ENCODE measurements at regions not wholly inside any gene's neighbourhood (a gene's known extent, or its start where the extent isn't known, plus 50 kb on each side); places are given as distances from the start of the nearest gene placed in this dataset.

GRCh38 chr1:178030467-178030866 is 60.6 kb upstream of the SEC16B start:
- Histone ChIP-seq H3K9ac (ENCODE audit: low read length) (no peak overlapping the region), H3K4me2 (ENCODE audit: low read depth, low read length, poor library complexity, severe bottlenecking) (no peak overlapping the region), H3K27ac (ENCODE audit: low read depth, low read length) (no peak overlapping the region), H3K4me3 (ENCODE audit: insufficient read depth, low read length, poor library complexity, severe bottlenecking) (no peak overlapping the region), H3K79me2 (ENCODE audit: insufficient read depth, low read length) (no peaks in the 10 kb centered on the region), H3K36me3 (ENCODE audit: low read length) (no peaks in the 10 kb centered on the region), H3K9me2 (replicated peaks; ENCODE audit: insufficient read depth, low read length) (no peaks in the 10 kb centered on the region), H3K9me3 (ENCODE audit: insufficient read depth, low read length) (no peaks in the 10 kb centered on the region), H2AFZ (ENCODE audit: low read depth, low read length, severe bottlenecking) (no peak overlapping the region), H3F3A (ENCODE audit: insufficient read depth) (no peaks in the 10 kb centered on the region), H4K20me1 (ENCODE audit: low read depth, low read length) (no peaks in the 10 kb centered on the region), H3K27me3 (ENCODE audit: low read length) (no peaks in the 10 kb centered on the region)
- TF ChIP-seq EZH2phosphoT487 (conservative IDR thresholded peaks at IDR 0.05; ENCODE audit: low read length) (no peak), CTCF (IDR thresholded peaks at IDR 0.05; ENCODE audit: insufficient read depth, low read length, poor library complexity, severe bottlenecking) (no peak)

- Histone ChIP-seq H3K4me3 (ENCODE audit: insufficient read depth, low read length, poor library complexity, severe bottlenecking) (no peak overlapping the region), H3K4me2 (ENCODE audit: low read depth, low read length, poor library complexity, severe bottlenecking) (no peak overlapping the region), H3K79me2 (ENCODE audit: insufficient read depth, low read length) (no peaks in the 10 kb centered on the region), H3F3A (ENCODE audit: insufficient read depth) (no peaks in the 10 kb centered on the region), H3K9ac (ENCODE audit: low read length) (no peak overlapping the region), H3K9me2 (replicated peaks; ENCODE audit: insufficient read depth, low read length) (no peaks in the 10 kb centered on the region), H3K27me3 (ENCODE audit: low read length) (no peaks in the 10 kb centered on the region), H3K9me3 (ENCODE audit: insufficient read depth, low read length) (no peaks in the 10 kb centered on the region), H2AFZ (ENCODE audit: low read depth, low read length, severe bottlenecking) (no peak overlapping the region), H3K27ac (ENCODE audit: low read depth, low read length) (no peak overlapping the region), H3K36me3 (ENCODE audit: low read length) (no peaks in the 10 kb centered on the region), H4K20me1 (ENCODE audit: low read depth, low read length) (no peaks in the 10 kb centered on the region)
- TF ChIP-seq EZH2phosphoT487 (conservative IDR thresholded peaks at IDR 0.05; ENCODE audit: low read length) (no peak), CTCF (IDR thresholded peaks at IDR 0.05; ENCODE audit: insufficient read depth, low read length, poor library complexity, severe bottlenecking) (peak; percentile 77)
These were observed 62.0 kb upstream of the RASAL2 start for GRCh38 chr1:178031856-178032320.

- Histone ChIP-seq H2AFZ (ENCODE audit: low read depth, low read length, severe bottlenecking) (no peak overlapping the region), H3K27me3 (ENCODE audit: low read length) (no peaks in the 10 kb centered on the region), H3F3A (ENCODE audit: insufficient read depth) (no peaks in the 10 kb centered on the region), H3K79me2 (ENCODE audit: insufficient read depth, low read length) (no peaks in the 10 kb centered on the region), H3K4me3 (ENCODE audit: insufficient read depth, low read length, poor library complexity, severe bottlenecking) (no peak overlapping the region), H3K9me2 (replicated peaks; ENCODE audit: insufficient read depth, low read length) (no peaks in the 10 kb centered on the region), H3K9me3 (ENCODE audit: insufficient read depth, low read length) (no peaks in the 10 kb centered on the region), H3K36me3 (ENCODE audit: low read length) (no peaks in the 10 kb centered on the region), H4K20me1 (ENCODE audit: low read depth, low read length) (no peaks in the 10 kb centered on the region), H3K4me2 (ENCODE audit: low read depth, low read length, poor library complexity, severe bottlenecking) (no peak overlapping the region), H3K9ac (ENCODE audit: low read length) (no peak overlapping the region), H3K27ac (ENCODE audit: low read depth, low read length) (no peak overlapping the region)
- no peak for TF ChIP-seq CTCF (IDR thresholded peaks at IDR 0.05; ENCODE audit: insufficient read depth, low read length, poor library complexity, severe bottlenecking)
- no peak for TF ChIP-seq EZH2phosphoT487 (conservative IDR thresholded peaks at IDR 0.05; ENCODE audit: low read length)
These were observed 60.9 kb upstream of the RASAL2 start for GRCh38 chr1:178033019-178033418.

Data from SU-DHL-6 (cell line).